Upper lobe of right lung (tissue), 1 donor: ENCODE measurements at regions not wholly inside any gene's neighbourhood (a gene's known extent, or its start where the extent isn't known, plus 50 kb on each side); places are given as distances from the start of the nearest gene placed in this dataset.

Source experiments
- ATAC-seq: fragments of 200-7000 bp; cut with Tn5 transposase; one replicate; pipeline ENCODE4 v1.9.1; 2020; ENCODE audit warnings: mild to moderate bottlenecking, moderate library complexity
- DNase-seq: peaks from one replicate; pipeline ENCODE4 v3.0.0-alpha.2; 2020
- H3K27ac ChIP-seq: fragments of 200-600 bp; one replicate; pipeline ENCODE4 v1.8.0; 2022
- H3K27me3 ChIP-seq: fragments of 200-600 bp; one replicate; pipeline ENCODE4 v1.8.0; 2022; ENCODE audit warnings: mild to moderate bottlenecking
- H3K36me3 ChIP-seq: fragments of 200-600 bp; one replicate; pipeline ENCODE4 v1.8.0; 2022
- H3K4me1 ChIP-seq: fragments of 200-600 bp; one replicate; pipeline ENCODE4 v1.8.0; 2022
- H3K4me3 ChIP-seq: fragments of 200-600 bp; one replicate; pipeline ENCODE4 v1.8.0; 2022; ENCODE audit warnings: mild to moderate bottlenecking
- H3K9me3 ChIP-seq: fragments of 200-600 bp; one replicate; pipeline ENCODE4 v1.8.0; 2022
- intact Hi-C: fragments of 100-400 bp; cut with DNase I; formaldehyde crosslinking; loops from one replicate; pipeline ENCODE4 v1.11.0; 2022
- TF ChIP-seq, protein P1 (sequence below): fragments of 200-600 bp; IDR thresholded peaks from one replicate; pipeline ENCODE4 v1.8.0; 2022; ENCODE audit warnings: antibody characterized with exemption
- donor health status: DM: no; HTN: yes; CAD: no; lungs with severe emphysema.

DNA sequence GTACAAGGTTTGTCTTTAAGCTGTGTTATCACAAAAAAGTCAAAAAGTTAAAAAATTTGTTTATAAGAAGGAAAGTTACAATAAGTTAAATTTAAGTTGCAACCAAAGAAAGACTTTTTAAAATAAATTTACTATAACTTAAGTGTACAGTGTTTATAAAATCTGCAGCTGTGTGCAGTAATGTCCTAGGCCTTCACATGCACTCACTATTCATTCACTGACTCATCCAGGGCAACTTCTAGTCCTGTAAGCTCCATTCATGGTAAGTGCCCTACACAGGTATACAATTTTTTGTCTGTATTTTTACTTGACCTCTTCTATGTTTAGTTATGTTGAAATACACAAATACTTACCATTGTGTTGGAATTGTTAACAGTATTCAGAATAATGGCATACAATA is 667.9 kb upstream of the SLITRK5 start:
- TF ChIP-seq, protein P1, sequence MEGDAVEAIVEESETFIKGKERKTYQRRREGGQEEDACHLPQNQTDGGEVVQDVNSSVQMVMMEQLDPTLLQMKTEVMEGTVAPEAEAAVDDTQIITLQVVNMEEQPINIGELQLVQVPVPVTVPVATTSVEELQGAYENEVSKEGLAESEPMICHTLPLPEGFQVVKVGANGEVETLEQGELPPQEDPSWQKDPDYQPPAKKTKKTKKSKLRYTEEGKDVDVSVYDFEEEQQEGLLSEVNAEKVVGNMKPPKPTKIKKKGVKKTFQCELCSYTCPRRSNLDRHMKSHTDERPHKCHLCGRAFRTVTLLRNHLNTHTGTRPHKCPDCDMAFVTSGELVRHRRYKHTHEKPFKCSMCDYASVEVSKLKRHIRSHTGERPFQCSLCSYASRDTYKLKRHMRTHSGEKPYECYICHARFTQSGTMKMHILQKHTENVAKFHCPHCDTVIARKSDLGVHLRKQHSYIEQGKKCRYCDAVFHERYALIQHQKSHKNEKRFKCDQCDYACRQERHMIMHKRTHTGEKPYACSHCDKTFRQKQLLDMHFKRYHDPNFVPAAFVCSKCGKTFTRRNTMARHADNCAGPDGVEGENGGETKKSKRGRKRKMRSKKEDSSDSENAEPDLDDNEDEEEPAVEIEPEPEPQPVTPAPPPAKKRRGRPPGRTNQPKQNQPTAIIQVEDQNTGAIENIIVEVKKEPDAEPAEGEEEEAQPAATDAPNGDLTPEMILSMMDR = no peak
- no peak for ATAC-seq
- Histone ChIP-seq H3K9me3 (no peaks in the 10 kb centered on the region), H3K36me3 (no peaks in the 10 kb centered on the region), H3K27ac (no peak overlapping the region), H3K27me3 (no peaks in the 10 kb centered on the region), H3K4me1 (no peaks in the 10 kb centered on the region), H3K4me3 (no peak overlapping the region)
- intact Hi-C loops = no loop called here
- no peak for DNase-seq

DNA sequence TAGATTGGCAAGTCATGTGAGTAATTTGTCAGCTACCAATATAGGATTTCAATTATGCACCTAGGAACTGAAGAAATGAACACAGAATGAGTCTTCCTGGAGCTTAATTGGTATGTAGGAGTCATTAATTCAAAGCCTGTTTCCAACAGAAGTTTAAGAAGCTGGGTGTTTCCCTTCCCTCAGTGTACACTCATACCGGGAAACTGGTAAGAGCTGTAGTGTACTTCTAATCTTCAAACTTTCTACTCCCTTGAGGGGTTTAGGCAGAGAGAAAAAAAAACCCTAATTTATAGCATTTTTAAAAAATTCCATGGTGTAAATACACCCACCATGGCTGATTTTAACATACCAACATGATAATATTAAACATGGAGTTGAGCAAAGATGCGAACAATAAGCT is 665.7 kb upstream of the SLITRK5 start:
- TF ChIP-seq, protein P1 = no peak
- no peaks in the 10 kb centered on the region for H3K36me3 ChIP-seq
- ATAC-seq (no peak), DNase-seq (no peak)
- intact Hi-C loops = no loop called here
- no peak overlapping the region for H3K27ac ChIP-seq
- no peak overlapping the region for H3K4me3 ChIP-seq
- H3K4me1 ChIP-seq = no peaks in the 10 kb centered on the region
- H3K9me3 ChIP-seq = no peaks in the 10 kb centered on the region
- H3K27me3 ChIP-seq = no peaks in the 10 kb centered on the region

DNA sequence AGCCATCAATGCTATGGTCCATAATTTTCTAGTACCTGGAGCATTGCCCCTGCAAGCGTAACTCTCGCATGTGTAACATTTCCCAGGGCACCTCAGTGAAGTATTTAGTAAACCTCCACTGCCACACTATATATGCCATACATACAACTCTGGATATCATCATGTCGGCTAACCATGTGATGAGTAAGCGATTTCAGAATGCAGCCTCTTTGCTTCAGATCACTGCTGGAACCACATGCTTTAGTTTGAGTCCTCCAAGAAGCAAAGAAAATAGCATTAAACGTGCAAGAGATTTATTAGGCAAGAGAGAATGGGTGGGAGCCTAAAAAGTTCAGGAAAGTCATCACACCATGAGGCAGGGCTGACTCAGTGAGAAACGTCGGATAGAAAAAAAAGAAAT is 635.6 kb upstream of the SLITRK5 start:
- Histone ChIP-seq H3K36me3 (no peaks in the 10 kb centered on the region), H3K4me3 (no peak overlapping the region), H3K27ac (no peak overlapping the region), H3K27me3 (no peaks in the 10 kb centered on the region), H3K4me1 (no peaks in the 10 kb centered on the region), H3K9me3 (no peaks in the 10 kb centered on the region)
- intact Hi-C loops = no loop called here
- TF ChIP-seq, protein P1 = no peak
- no peak for ATAC-seq
- no peak for DNase-seq

DNA sequence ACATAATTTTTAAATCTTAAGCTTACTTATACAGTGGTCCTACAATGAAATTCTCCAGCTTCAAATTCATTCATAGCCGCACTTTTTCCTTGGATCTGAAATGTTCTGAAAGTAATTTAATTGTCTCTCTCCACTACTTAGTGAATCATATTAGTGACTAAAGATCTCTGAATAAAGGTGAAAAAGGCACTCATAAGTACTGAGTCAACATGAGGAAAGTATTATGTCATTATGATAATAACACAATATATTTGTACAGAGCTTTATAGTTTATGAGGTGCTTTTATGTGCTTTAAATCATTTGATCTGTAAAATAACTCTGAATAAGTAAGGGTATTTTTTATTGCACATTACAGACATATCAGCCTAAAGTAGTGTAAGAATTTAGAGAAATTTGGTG is 628.2 kb upstream of the SLITRK5 start:
- ATAC-seq = no peak
- no peak overlapping the region for H3K27ac ChIP-seq
- no peaks in the 10 kb centered on the region for H3K27me3 ChIP-seq
- no peaks in the 10 kb centered on the region for H3K36me3 ChIP-seq
- H3K9me3 ChIP-seq = no peaks in the 10 kb centered on the region
- no peak for DNase-seq
- H3K4me1 ChIP-seq = no peaks in the 10 kb centered on the region
- TF ChIP-seq, protein P1 = no peak
- intact Hi-C loops = no loop called here
- H3K4me3 ChIP-seq = no peak overlapping the region

DNA sequence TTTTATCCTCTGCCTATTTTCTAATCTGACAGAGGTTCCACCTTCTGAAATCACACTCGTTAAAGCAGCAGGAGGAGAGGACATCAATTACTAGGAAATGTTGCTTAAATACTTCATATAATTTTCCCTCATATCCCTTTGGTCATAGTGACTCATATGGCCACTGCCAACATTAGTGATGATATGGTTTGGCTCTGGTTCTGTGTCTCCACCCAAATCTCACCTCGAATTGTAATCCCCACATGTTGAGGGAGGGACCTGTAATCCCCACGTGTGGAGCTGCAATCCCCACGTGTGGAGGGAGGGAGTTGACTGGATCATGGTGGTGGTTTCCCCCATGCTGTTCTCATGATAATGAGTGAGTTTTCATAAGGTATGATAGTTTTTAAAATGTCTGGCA is 618.4 kb upstream of the SLITRK5 start:
- TF ChIP-seq, protein P1 = no peak
- H3K4me1 ChIP-seq = no peaks in the 10 kb centered on the region
- ATAC-seq (no peak), DNase-seq (no peak)
- no peaks in the 10 kb centered on the region for H3K27me3 ChIP-seq
- H3K36me3 ChIP-seq = no peaks in the 10 kb centered on the region
- H3K27ac ChIP-seq = no peak overlapping the region
- intact Hi-C loops = no loop called here
- H3K4me3 ChIP-seq = no peak overlapping the region
- H3K9me3 ChIP-seq = no peaks in the 10 kb centered on the region

DNA sequence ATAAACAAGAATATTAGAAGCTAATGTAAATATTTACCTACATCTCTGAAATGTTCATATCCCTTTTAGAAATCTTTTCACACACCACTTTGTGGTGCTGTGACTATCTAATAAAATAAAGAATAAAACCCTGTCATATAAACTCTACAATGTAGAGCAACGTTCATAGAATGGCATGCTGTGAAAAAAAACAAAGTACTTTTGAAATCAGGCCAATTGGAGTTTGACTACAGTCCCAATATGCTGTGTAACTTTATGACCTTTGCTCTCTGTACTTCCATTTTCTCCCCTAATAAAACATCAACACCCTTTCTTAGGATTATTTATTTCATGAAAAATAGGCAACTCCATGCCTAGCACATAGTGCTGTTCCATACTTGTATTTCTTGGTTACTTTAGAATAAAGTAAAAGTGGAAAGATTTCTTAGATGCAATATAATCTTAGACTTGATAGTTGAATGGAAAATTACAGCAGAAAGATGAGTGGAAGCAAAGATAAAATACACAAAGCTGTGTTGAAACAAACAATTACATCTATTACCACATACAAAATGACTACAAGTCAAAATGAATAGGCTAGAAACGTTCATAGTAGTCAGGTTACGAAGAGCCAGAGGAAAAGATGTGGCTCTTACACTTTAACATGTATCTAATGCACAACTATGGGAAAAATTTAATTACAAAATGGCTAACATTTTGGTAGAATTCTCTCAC is 613.2 kb upstream of the SLITRK5 start:
- DNase-seq = no peak
- ATAC-seq = no peak

More for the DNA sequence above, 613.2 kb upstream of the SLITRK5 start:
- Histone ChIP-seq H3K27ac (no peak overlapping the region), H3K36me3 (no peaks in the 10 kb centered on the region), H3K9me3 (no peaks in the 10 kb centered on the region), H3K4me1 (no peaks in the 10 kb centered on the region), H3K4me3 (no peak overlapping the region), H3K27me3 (no peaks in the 10 kb centered on the region)
- TF ChIP-seq, protein P1 = no peak
- intact Hi-C loops = no loop called here
